Spleen (tissue), 7 donors: ENCODE measurements at regions not wholly inside any gene's neighbourhood (a gene's known extent, or its start where the extent isn't known, plus 50 kb on each side); places are given as distances from the start of the nearest gene placed in this dataset.

Source experiments
- POLR2A ChIP-seq, 3 donors: fragments of 450-650 bp; IDR thresholded peaks; one replicate each; pipeline ENCODE4 v1.5.1; 2017; ENCODE audit warnings: antibody characterized with exemption in 3 of 3, mild to moderate bottlenecking in 1 of 3
- TF ChIP-seq, protein P1 (sequence below), 11 experiments: fragments of 200-600 bp in 7 of 11; fragments of 450-650 bp in 4 of 11; sonication (generic) in 4 of 11; IDR thresholded peaks in 8 of 11; conservative IDR thresholded peaks in 3 of 11; 1 replicate in 7 of 11; 2 replicates in 4 of 11; pipeline versions ENCODE4 v1.4.0 to v1.8.0; 2016 to 2021; ENCODE audit warnings: antibody characterized with exemption in 11 of 11, inconsistent platforms in 4 of 11, mild to moderate bottlenecking in 1 of 11
- donor health status: DM: no; HTN: no; CAD: no; lungs with moderate emphysema.
- donor health status: DM: no; HTN: no; CAD: no.
- donor health status: DM: no; HTN: no; CAD: no.

DNA sequence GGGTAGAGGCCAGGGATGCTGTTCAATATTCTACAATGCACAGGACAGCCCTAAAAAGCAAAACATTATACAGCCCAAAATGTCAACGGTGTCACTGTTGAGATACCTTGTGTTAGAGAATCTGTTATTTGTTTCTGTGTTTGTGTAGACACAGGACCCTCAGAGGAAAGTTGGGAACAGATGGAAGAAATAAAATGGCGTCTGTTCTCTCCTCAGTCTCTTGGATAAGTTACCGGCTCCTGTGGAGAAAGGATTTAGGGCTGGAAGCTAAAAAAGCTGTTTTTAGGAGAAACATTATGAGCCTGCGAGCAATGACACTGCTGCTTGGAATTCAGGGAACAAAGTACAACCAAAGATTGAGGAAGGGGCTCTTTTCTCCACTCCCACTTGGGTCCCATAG, 688.6 kb upstream of the ZNF385D start:
- TF ChIP-seq POLR2A (IDR thresholded peaks at IDR 0.05) = no peak
- TF ChIP-seq, protein P1, sequence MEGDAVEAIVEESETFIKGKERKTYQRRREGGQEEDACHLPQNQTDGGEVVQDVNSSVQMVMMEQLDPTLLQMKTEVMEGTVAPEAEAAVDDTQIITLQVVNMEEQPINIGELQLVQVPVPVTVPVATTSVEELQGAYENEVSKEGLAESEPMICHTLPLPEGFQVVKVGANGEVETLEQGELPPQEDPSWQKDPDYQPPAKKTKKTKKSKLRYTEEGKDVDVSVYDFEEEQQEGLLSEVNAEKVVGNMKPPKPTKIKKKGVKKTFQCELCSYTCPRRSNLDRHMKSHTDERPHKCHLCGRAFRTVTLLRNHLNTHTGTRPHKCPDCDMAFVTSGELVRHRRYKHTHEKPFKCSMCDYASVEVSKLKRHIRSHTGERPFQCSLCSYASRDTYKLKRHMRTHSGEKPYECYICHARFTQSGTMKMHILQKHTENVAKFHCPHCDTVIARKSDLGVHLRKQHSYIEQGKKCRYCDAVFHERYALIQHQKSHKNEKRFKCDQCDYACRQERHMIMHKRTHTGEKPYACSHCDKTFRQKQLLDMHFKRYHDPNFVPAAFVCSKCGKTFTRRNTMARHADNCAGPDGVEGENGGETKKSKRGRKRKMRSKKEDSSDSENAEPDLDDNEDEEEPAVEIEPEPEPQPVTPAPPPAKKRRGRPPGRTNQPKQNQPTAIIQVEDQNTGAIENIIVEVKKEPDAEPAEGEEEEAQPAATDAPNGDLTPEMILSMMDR (IDR thresholded peaks at IDR 0.05 in 8 of 11, conservative IDR thresholded peaks at IDR 0.05 in 3 of 11) = no peak
